SH-SY5Y (cell line): ENCODE measurements at regions not wholly inside any gene's neighbourhood (a gene's known extent, or its start where the extent isn't known, plus 50 kb on each side); places are given as distances from the start of the nearest gene placed in this dataset.

Source experiments
- GATA2 ChIP-seq: IDR thresholded peaks from 2 replicates; pipeline ENCODE4 v1.6.1; 2011; ENCODE audit warnings: mild to moderate bottlenecking, low read depth, low read length
- GATA3 ChIP-seq: IDR thresholded peaks from 2 replicates; pipeline ENCODE4 v1.6.1; 2011; ENCODE audit warnings: low read depth, mild to moderate bottlenecking, low read length, moderate library complexity

DNA sequence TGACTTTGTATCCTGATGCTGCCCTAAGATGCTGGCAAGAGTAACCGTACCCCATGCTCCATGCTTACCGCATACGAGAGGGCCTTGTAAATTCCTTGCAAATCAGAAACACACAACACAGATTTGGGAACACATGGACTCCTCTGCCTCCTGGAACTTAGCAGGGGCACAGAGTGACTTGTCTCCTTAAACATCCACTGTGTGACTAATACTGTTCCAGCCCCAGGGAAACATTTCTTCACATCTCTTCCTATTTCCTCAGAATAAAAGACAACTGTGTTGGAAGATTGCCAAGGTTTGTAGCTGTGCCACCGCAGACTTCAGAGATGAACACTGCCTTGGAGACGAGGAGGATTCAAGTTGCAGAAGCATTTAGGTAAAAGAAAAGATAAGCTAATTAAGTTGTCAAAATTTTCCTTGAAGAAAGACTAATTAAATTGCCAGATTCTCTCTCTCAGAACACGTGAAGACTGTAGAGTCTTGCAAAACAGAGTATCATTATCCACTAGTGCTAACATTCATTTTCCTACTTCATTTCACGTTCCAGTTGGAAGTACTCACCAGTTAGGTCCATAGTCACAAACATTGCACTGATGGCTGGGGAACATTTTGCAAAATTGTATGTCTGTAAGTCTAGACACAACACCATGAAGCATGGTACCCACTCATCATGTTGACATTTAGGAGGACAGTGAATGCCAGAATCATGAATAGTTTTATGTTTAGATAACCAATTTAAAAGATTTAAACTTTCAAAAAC lies 188.8 kb downstream of the TSN start:
- no peak for TF ChIP-seq GATA2
- TF ChIP-seq GATA3 = no peak

DNA sequence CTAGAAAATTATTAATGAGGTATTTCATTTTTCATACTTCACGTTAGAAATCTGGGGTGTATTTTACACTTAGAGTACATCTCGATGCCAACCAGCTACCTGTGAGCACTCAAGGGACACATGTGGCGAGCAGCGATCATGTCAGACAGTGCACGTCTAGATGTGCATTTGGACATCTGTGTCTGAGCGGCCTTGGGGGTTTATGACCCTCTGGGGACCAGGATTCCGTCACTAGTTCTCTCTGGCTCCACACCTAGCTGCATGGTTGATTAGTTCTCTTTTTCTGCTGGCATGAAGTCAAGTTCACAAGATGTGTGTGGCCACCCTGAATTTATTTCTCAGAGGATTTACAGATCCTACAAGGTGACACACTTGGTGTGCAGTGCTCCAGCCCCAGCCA lies 192.2 kb downstream of the TSN start:
- TF ChIP-seq GATA3 (no peak), GATA2 (no peak)

DNA sequence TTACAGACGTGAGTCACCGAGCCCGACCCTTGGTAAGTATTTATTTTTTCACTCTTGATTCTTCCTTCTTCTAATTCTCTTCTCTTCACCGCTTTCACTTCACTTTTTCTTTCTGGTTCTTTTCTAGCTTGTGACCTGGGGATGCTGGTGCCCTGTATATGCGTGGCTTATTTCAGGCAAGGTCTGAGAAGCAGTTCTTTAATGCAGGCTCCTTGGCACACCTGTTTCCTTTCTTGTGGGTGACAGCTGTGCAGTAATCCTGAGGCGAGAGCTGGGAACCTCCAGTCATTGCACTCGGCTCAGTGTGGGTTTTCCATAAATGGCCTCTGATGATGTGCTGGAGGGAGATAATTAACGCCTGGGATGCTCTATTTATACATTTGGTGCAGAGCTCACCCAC lies 193.8 kb downstream of the TSN start:
- TF ChIP-seq GATA2 = no peak
- no peak for TF ChIP-seq GATA3

DNA sequence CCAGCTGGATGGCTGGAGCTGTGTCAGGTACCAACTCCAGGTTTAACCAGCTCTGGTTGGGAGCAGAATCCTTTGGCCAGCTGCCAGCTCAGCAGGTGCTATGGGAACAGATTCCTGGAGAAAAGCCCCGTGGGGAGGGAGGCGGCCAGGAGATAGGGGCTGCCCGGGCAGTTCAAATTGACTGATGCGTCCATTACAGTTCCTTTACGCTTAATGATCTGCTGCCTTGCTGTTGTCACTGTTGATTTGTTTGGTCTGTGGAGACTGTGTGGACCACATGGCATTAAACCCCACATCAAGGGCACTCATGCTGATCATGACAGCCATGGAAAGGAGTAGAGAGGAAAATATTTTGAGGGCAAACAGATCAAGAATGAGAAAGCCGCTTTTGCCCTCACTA lies 200.0 kb downstream of the TSN start:
- TF ChIP-seq GATA2 = no peak; the same call in 1 of the 2 replicates
- TF ChIP-seq GATA3 = no peak

DNA sequence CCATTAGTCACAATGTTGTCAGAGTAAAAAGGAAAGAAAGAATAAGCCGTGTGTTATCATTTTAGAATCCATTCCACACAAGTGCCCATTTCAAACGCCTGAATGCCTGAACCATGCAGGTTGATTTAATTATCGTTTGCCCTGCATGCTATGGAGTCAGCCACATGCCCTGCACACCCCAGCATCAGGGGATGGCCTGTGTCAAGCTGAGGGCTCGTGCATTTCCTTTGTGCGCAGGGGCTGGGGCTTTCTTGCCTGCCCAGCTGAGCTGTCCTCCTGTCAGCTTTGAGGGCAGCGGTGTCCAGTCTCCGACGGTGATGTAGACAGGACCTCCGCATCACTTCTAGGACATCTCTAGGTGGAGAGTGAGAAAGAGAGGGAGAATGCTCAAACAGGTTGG lies 200.4 kb downstream of the TSN start:
- TF ChIP-seq GATA2 (no peak; the same call in none of the 2 replicates), GATA3 (no peak)

DNA sequence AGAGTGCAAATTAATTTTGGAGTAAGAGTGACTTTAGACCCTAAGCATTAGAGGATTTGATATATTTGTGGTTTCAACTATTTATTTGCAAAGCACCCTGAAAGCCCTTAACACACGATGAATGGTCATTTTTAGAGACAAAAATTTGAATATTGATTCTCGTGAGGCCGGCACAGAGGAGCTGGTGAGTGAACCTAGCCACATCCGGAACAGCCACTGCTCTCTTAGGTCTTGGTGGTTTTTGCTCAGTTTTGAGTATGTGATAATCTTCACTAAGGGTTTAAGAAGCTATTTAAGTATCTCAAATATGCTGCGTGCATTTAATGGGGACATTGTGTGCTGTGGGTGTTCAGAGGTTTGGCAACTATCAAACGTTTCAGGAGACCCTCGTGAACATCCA lies 204.8 kb downstream of the TSN start:
- TF ChIP-seq GATA2 (no peak), GATA3 (no peak)

DNA sequence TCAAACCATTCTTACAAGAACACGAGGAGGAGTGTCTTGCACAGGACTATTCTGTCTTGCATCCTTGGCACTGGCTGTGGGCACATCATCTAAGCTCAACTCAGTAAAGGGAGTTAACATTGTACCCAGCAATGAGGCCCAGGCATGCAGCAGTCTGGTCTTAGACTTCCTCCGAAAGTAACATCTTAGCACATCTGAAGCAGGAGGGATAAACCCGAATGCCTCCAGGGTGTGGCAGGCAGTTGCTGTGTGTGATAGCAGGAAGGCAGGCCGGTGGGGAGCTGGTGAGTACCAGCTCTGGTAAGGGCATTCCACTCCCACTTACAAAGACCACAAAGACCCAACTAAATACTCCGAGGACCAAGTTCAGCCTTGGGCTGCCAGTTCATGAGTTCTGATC lies 206.3 kb downstream of the TSN start:
- TF ChIP-seq GATA3 (no peak), GATA2 (no peak)

DNA sequence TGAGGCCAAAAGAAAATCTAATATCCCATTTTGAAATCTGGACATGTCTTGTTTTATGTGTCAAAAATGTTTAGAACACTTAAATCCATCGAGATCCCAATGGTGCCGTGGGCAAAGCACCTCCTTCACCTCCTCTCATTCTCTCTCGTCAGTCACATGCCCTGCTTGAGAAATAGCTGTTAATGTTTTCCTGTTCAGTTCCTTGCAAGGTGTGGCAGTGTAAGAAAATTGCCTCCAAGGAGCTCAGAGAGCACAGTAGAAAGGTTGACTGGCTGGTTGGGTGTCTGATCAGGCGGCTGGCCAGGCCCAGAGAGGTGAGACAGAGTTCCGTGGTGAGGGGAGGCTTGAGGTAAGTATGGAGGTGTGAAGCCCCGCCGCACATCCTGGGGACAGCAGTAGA lies 210.2 kb downstream of the TSN start:
- TF ChIP-seq GATA2 (no peak), GATA3 (no peak)

DNA sequence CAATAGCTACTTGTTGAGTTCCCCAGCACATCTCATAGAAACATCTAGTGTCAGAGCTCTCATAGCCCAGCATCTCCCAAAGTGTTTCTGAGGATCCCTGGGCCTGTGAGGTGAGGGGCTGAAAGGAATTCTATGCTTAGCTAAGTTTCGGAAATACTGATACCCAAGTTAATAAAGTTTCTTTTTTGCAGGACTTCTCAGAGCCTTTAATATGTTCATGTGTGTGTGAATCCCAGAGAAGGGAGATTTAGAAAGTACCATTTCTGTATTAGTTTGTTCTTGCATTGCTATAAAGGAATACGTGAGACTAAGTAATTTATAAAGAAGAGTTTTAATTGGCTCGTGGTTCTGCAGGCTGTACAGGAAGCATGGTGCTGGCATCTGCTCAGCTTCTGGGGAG lies 211.2 kb downstream of the TSN start:
- no peak for TF ChIP-seq GATA3
- no peak for TF ChIP-seq GATA2

DNA sequence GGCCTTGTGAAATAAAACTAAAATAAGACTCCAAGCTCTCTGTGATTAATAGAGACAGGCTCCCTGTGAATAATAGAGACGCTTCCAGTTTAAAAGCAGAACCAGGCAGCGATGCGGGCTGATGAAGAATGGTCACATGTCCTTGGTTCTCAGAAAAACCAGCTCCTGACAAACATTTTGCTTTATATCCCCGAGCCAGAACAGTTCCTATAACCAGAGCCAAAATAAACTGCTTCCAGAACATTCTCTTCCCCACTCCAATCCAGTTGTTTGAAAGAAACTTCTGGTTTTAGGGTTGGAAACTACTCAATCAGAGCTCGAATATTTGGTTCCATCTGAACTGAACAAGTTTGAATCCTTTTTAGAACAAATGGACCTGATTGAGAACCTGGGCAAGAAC lies 213.7 kb downstream of the TSN start:
- TF ChIP-seq GATA2 = no peak
- no peak for TF ChIP-seq GATA3

DNA sequence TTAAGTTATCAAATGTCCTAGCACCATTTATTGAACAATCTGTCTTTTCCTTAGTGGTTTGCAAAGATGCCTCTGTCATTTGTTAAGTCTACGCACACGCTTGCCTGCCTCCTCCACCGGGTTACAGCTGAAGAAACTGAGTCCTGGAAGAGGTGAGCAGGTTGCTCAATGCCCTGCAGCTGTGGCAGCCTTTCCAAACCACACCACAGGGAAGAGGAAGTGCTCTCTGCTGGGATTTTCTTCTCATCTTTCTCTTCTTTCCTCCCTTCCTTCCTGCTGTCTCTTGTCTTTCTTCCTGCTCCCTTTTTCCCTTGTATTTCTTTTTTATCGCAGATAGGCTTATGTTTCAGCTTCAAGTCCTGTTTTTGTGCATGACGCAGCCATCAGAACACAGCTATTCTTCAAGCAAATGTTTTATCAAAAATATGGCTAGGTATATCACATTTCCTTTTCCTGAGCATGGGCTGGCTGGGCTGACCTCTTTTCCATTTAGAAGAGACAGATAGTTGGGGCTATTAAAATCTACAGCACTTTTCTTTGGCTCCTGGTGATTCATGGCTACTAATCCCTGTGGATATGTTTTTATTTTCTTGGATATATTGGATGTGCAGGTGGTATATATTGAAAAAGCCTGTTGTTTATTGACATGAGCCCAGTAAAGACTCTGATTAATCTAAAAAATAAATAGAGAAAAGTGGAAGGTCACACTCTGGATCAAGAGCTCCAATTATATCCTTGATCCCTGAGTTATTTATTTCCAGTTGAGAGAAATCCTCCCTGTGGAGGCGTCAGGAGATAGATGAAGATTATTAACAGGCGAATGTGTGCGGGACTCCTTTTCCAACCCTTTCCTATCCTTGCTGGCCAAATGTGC lies 214.6 kb downstream of the TSN start:
- TF ChIP-seq GATA2 (no peak), GATA3 (no peak)

DNA sequence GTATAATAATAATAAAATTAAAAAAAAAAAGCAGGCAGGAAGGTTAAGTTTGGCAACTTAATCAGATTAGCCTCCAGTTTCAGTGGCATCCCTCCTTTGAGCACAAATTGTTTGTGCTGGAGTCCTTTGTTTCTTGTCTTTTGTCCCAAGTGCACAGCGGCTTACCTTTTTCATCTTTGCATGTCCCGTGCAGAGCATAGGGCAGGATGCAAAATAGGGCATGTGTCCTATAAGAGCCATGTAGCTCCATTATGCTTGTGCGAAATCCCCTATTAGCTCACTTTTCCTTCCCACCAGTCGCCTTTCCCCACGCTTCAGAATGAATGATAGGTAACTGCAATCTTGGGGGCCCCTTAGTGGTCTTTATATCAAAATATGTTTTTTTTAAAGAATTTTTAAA lies 216.8 kb downstream of the TSN start:
- TF ChIP-seq GATA2 (no peak), GATA3 (no peak)

DNA sequence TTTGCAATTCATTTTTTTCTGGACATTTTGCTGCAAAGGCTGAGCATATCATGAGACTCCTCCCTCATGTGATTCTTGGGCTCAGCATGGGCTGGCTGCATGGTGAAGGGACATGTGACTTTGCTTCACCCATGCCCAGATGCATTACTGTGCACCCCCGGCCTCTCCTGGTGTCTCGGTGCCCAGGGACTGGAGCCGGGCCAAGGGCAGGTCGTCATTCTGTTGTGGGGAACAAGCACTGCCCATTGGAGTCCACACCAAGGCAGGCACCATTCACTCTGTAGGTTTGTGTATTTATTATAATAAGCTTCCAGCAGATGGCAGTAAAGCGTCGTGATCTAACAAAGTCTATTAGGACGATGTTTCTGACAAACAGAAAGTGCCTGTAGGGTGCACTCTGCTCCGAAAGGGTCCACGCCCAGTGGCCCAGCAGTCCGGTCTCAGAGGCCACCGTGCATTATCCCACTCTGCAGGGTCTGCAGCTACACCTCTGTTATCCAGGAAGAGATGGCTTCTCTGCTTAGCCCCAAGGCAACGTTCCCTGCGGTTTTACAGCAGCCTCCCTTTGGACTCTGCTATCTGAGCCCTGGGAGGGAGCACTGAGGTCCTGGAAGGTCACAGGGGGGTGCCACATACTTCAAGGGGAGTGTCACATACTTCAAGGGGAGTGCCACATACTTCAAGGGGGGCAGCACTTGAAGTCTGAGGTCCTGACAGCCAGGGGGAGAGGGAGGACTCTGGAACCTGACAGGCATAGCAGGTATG lies 219.6 kb downstream of the TSN start:
- TF ChIP-seq GATA2 = peak; percentile 18; the same call in 1 of the 2 replicates
- no peak for TF ChIP-seq GATA3

DNA sequence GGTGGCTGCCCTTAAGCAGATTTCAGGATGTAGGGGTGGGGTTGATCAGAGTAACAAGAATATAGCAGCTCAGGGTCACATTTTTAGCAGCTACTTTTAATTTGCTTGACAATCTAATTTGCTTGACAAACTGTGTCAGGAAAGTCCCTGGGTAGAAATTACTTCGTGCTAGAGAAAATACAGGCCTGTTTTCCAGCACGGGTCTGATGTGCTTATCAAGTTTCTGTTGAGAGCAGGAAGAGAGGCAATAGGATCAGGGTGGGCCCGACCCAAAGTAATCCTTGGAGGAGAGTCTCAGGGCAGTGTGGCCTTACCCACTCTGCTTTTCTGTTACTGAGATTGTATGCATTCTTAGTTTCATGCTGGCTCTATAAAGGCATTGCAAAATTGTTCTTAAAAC lies 221.5 kb downstream of the TSN start:
- no peak for TF ChIP-seq GATA3
- no peak for TF ChIP-seq GATA2
